ENCODE measurements at regions not wholly inside any gene's neighbourhood (a gene's known extent, or its start where the extent isn't known, plus 50 kb on each side); places are given as distances from the start of the nearest gene placed in this dataset.

DNA sequence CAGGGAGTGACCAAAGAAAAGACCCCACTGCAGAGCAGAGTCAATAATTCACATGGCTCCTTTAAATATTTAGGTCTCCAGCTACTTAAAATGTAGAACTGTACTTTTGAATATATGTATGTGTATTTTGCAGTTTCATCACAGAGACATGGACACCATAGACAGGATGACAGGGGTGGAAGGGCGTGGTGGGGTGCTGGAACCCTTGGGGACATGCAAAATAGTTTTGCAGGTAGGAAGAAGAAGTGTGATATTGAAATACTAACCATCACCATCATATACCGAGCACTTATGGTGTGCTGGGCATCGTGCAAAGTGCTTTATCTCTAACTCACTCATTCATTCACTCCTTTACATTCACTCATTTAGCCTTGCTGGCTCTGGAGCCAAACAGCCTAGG is 72.5 kb upstream of the IGSF21 start:
- TF ChIP-seq, protein P1, sequence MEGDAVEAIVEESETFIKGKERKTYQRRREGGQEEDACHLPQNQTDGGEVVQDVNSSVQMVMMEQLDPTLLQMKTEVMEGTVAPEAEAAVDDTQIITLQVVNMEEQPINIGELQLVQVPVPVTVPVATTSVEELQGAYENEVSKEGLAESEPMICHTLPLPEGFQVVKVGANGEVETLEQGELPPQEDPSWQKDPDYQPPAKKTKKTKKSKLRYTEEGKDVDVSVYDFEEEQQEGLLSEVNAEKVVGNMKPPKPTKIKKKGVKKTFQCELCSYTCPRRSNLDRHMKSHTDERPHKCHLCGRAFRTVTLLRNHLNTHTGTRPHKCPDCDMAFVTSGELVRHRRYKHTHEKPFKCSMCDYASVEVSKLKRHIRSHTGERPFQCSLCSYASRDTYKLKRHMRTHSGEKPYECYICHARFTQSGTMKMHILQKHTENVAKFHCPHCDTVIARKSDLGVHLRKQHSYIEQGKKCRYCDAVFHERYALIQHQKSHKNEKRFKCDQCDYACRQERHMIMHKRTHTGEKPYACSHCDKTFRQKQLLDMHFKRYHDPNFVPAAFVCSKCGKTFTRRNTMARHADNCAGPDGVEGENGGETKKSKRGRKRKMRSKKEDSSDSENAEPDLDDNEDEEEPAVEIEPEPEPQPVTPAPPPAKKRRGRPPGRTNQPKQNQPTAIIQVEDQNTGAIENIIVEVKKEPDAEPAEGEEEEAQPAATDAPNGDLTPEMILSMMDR (IDR thresholded peaks at IDR 0.05; ENCODE audit: low read length): no peak
- no peak for TF ChIP-seq EZH2 (IDR thresholded peaks at IDR 0.05; ENCODE audit: borderline replicate concordance, low read length)

All from OCI-LY1 (cell line).